HG02981 (cell line): ENCODE measurements at regions not wholly inside any gene's neighbourhood (a gene's known extent, or its start where the extent isn't known, plus 50 kb on each side); places are given as distances from the start of the nearest gene placed in this dataset.

Experiments
- ATAC-seq: cut with Tn5 transposase; IDR thresholded peaks from one replicate; pipeline ENCODE4 v1.9.1; 2021; ENCODE audit warnings: mild to moderate bottlenecking, moderate library complexity; ENCODE audit not compliant: unreplicated experiment

DNA sequence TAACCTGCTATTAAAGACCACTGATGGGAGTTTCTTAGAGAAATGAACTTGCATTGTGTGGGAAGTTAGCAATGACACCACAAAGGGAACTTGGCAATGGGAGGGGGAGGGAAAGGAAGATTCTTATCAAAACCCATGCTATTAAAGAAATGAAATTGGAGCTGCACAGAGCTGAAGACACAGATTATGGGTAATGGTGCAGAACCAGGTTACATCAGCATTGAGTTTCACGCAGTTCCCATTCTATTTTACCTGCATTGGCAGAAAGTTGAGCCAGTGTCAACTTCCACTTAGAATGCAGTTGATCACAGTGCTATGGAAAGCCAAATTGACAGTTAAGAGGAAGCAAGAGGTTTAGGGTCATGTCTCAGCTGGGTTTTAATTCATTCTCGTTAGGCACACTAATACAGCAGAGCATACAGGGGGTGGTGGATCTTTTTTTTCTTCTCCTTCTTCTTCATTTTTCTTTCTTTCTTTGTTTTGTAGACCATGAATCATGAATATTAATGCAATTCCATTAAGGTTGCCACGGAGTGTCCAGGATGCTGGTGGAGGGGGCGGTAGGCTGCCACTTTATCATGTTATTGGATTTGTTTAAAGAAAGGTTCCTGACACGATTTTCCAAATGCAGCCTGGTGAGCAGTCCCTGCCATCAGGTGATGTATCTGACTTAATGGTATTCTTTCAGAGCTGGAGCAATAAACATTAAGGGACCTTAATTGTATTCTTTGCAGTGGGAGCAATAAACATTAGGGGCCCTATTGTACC, 1092.0 kb upstream of the MAP3K7 start:
- ATAC-seq: no peak

DNA sequence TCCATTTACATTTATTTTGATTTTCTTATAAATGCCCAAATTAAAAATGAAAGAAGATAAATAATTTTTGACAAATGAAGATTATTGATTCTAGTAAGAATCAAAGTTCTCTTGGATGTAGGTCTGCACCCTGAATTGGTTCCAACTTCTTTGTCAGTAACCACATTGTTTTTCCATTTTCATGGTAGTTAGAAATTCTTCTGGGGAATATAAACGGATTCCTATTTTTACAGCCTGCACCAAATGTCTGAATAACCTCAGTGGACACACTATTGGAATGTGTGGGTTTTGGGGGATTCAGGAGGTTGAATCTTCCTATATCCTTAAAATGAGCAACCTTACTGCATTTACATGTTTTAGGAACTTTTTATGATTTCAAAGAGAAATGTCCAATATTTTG, 1085.3 kb upstream of the MAP3K7 start:
- ATAC-seq: no peak

DNA sequence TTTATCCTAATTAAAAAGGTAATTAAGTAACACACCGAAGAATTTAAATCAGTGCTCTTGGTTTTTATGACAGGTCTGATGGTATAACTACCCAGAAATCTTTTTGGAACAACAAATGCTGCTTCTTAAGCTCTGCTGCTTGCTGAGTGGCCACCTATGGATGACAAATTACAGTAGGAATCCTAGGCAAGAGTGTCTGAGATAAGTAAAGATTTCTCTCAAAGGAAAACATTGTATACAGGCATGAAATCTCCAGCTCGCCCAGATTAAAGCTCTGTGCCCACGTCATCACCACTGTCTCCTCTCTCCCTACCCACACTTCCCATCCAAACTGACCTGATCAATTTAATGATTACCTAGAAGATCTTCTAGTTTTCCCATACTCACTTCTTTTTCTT, 1083.0 kb upstream of the MAP3K7 start:
- no peak for ATAC-seq

DNA sequence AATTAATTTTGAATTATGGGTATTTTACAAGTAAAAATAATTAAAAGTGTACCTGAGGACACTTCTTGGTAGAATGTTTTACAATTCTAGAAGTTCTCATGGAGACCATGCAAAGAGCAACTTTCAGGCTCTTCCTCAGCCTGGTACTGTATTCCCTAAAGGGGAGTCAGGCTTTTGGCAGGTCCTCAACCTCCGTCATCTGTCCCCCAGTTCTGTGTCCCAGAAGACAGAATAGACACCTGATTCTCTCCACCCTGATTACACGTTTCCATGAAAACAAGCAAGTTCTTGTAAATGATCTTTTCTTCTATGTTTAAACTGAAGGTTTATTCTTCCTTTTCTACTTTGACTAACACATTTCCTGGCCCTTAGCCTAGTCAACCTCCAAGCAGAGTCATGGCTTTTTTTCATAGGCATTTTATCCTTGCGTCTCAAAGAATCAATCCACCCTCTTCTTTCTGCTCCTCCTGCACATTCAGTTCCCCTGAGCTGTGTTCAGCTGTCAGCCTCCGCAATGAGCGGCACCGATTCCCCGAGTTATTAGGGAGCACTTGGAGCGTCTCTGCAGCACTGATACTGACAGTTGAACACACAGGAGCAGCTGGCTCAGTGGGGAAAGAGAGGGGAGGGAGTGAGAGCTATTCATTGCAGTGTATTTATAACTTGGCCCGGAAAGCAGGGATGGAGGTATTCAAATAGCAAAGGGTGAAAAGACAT, 1082.4 kb upstream of the MAP3K7 start:
- no peak for ATAC-seq

DNA sequence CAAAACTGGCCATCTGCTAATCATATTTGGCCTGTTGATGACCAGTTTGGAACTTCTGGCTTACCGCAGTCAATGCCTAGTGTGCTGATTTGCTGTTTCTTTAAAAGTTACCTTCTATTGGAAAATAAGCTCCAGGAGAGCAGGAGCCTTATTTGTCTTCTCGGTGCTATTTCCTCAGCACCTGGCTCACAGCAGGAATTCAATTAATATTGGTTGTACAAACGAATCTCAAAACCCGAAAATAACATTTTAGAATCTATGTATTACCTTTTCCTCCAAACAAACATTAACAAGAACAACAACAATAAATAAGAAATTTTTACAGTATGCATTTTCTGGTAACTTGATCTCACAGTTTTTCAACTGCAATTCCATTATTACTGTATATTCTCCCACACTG, 1080.7 kb upstream of the MAP3K7 start:
- no peak for ATAC-seq

DNA sequence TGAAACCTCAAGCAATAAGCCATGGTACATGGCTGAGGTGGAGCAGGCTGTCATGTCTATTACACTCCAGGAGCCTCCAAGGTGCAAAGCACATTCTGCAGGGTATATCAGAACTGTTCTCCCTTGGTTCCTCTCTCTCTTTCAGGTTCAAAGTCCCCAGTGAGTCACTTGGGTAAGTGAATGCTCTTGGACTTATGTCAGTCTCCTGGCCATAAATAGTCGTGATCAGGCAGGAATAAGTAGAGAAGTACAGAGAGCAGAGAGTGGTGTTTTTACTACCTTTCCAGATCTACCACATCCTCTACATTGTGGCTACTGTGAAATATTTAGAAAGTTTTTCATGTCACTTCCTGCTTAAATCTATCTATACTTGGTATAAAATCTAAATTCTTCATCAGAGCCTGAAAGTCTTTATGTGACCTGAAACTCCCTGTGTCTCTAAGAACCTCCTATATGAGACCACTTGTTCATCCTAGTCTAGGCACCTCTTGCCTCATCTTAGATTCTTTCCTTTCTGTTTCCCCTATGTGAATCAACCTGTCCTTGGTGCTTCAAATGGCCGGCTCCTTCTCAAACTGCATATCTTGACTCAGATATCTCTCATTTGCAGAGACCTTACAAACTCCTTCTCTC, 1077.6 kb upstream of the MAP3K7 start:
- peak; percentile 80 for ATAC-seq

DNA sequence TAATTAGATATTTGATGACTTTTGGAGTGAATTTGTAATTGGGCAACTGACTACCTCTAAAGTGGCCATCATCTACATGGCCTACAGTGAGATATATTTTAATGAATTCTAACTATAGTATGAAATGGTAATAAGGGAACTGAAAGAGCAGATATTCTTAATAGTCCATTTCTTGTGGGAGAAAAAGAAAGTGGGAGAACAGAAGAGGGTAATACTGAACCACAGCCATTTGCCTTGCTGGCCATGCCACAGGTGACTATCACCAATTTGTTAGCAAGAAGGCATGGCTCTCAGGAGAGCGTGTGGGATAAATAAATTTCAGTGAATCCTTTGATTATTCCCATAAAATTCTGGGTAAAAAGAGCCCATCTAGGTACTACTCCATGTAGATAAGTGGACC, 1074.0 kb upstream of the MAP3K7 start:
- no peak for ATAC-seq

DNA sequence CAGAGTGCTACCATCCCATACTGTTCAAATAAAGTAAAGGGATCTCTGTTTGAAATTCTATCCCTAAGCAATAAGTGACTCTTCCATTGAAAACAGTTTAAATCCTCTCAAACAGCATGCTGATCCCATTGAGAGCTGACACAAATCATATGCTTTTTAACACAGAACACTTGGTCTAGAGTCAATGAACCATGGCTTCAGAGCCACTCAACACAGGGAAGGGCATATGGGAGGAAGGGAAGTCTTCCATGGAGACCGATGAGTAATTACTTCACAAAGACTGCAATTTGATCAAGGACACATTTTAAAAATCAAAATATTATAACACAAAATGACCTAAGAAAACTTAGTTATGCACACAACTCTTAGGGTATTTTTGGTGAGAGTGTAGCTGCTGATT, 1073.0 kb upstream of the MAP3K7 start:
- no peak for ATAC-seq

DNA sequence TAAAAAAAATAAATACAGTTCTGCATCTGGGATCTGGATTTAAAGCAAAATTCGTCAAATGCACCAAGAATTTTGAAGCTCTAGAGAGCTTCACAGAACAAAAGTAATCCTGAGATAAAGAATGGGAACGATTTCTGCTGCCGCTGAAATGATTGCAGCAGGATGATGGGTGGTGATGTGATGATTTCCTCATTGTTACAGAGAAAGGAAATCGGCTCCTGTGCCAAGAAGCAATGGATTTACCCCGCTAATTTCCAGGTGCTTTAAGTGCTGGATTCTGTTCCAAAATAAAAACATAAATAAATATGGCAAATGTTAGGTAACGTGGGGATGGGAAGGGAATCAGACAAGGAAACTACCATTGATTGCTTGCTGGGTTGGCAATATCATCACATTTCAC, 1067.9 kb upstream of the MAP3K7 start:
- no peak for ATAC-seq

DNA sequence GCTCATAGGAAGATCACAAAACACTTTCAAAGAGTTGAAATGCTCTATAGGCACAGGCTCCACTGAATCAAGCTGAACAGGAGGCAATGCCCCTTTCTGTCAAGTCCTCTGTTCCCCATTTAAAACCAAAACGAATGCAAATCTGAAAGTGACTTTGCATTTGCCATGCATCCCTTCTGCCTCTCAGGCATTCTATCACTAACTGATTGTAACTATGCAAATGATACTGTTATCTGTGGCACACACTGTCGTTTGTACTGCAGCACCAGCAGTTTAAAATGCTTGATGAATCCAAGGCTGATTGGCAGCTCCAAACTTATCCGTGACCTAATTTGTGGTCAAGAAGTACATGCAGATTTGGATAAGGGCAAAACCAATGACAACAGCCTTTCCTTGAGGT, 1067.5 kb upstream of the MAP3K7 start:
- ATAC-seq: no peak

DNA sequence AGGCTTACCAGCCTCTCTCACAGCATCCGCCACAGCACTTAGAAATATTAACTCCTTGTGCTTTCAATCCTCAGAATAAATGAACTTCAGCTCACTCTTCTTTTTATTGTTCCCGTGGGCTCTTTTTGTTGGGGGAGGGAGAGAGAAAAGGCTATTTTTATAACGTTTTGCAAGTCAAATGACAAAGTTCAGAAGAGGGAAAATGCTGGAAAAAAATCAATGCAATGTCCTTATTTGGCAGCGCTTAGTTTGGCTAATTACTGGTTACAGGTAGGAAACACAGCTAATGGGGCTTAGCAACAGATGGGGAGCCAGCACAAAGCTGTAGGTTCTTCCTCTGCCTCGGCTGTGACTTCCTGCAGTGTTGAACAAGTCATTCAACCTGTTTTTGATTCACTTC, 1067.0 kb upstream of the MAP3K7 start:
- ATAC-seq: no peak

DNA sequence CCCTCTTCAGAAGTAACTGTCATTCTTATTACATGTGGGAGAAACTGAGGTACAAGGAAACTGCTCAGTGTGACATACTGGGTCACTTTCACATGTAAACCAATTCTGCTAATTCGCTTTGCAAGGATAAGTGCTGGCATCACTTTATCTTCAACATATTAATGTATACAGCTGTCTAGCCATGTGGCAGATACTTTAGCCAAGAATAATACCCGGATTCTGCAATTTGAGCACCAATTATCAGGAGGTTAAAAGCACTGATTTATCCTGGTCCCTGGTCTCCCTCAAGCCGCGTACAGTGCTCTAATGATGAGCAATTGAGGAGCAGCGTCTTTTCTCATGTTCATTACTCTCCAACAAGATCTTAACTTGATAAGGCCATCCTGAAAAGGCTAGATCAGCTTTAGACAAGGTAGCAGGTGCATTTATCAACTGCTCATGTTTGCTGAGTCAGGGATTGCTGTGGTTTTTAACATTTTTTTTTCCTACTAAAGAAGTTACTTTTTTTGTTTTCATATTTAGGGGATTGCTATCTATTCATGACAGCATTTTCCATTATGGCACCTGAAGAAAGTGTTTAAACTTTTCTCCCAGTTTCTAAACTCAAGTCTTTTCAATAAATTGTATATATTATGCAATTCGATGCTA, 1066.3 kb upstream of the MAP3K7 start:
- no peak for ATAC-seq

DNA sequence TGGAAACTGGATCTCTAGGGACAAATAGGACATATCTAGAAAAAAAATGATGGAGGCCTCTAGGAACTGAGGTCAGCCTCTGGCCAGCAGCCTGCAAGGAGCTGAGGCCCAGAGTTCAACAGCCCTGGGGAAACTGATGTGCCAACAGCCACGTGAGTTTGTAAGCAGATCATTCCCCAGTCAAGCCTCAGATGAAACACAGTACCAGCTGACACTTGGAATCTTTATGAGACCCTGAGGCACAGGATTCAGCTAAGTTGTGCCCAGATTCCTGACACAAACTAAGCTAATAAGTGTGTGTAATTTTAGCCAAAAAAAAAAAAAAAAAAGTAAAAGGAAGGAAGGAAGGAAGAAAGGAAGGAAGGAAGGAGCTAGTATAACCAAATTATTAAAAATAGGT, 1059.8 kb upstream of the MAP3K7 start:
- ATAC-seq: no peak

DNA sequence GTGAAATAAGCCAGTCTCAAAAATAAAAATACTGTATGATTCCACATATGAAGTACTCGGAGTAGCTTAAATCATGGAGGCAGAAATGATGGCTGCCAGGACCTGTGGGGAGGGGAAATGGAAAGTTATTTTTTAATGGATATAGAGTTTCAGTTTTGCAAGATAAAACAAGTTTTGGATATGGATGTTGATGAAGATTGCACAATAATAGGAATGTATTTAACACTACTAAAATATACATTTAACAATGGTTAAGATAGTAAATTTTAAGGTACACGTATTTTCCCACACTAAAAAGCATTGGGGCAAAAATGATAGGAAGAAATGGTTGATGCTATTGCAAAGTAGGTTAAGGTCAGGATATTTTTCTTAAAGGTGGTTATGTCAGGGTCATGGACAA, 1058.9 kb upstream of the MAP3K7 start:
- no peak for ATAC-seq

DNA sequence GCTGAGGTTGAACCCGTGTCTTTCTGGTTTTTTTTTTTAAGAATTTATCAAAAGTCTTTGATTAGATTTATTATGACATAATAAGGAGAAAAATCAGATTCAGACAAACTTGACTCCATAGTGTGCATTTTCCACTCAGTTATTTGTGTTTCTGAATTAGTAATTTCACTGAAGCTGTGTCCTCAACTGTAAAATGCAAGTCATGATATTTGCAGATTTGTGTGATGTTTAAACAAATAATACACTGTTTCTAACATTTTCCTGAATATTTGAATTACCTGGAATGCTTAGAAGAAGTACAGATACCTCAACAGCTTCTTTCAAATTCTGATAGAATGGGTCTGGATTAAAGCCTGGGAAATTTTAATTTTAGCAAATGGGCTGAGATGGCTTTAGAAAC, 1050.3 kb upstream of the MAP3K7 start:
- no peak for ATAC-seq

DNA sequence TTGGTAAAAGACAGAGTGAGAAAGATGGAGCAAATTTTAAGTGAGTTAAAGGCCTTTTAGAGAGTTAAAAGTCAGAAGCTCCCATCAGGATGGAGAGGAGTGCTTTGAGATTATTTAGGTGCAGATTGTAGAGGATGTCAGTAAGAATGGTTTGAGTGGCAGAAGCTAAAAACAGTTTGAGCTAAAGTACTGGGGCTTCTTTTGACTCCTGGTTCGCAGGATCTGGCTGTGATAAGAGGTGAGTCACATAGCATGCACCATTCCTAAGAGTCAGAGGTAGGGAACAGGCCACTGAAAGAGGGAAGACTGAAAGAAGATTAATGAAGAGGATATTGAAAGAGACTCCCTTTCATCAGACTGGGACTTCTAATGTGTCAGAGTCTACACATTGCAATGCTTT, 1047.9 kb upstream of the MAP3K7 start:
- no peak for ATAC-seq

DNA sequence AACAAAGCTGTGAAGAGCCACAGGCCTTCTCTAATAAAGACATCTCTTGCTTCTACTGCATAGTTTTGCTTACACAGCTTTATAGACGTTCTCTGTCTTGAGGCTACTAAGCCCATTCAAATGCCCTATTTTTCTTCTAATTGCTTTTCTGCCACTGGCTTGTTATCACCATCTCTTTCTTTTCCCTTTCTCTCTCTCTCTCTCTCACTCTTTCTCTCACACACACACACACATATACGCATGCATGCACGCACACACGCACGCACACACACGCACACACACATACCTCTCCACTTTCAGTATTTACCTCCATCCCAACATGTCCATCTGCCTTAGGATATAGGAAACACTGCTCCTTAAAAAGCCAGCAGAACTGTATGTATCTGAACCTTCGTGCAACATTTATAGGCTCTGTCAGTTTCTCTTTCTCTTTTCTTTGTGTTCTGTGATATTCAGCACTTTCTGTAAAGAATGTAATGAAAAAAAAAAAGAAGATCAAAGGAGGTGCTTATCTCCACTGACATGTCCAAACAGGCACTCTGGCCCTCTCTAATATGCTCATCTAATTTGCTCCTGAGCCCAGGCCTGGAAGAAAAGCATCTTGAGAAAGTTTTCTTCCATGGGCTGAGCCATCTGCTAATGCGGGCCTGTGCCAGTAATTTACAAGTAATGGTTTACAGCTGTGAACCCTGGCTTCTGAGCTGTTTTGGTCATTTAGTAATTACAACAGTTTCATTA, 1046.7 kb upstream of the MAP3K7 start:
- no peak for ATAC-seq

DNA sequence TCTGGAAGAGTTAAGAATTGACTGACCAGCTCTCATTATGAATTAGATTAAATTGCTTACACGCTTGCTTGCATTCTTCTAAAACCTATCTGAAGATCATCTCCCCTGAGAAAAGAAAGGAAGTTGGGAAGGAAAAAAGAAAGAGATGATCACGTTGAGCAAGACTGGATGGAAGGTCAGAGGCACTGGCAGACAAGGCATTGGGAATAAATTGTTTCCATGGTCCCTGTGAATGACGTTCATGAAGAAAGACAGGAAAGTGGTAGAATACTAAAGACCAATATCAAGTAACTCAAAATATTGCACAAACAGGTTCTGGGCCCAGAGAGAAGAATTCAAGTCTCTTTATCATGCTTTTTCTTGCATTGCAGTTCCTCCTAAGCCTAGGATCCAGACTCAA, 1045.4 kb upstream of the MAP3K7 start:
- no peak for ATAC-seq

DNA sequence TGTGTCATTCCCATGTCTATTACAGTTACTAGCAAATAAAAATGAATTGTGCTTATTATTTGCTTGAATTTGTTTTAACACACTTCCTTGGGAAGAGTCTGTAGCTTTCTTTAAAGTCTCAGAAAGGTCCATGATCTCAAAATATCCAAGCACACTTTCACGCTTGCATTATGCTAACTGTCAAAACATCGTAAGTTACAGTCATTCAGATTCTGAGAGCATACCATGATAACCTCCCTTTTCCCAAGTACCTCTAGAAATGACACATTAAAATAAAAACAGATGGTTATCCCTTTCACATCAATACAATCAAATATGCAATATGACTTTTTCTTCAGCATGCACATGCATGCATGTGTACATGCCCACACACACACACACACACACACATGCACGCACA, 1044.4 kb upstream of the MAP3K7 start:
- no peak for ATAC-seq

DNA sequence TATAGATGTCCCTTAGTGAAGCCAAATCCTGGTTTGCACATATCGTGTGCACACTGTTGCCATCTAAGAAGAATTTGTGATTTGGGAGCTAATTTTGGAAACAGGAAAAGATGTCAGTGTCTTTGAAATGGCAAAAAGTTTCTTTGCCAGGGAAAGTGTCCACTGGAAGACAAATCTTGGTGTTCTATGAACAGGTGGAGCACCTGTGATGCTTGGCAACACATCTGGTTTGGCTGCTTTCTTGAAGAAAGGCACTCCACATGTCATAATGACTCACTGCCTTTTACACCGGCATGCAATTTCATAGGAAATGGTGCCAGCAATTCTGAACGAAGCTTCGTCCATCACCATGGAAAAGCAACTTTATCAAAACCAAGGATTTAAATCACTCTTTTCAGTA, 1040.0 kb upstream of the MAP3K7 start:
- ATAC-seq: no peak

DNA sequence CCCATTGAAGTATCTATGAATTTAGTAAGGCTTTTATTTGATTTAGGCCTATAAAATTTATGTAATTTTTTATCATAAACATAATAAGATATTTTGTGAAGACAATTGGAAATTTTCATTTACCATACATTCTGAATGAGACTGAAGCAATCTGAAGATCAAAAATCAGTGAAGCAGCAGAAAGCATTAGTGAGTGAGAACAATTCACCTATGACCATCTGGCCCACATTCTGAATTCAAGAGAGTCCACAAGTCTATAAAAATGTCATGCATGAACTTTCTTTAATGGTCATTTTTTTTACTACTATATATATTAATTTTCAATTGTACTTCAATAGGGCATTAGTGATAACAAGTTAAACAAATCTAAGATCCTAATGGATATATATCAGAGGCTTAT, 1026.6 kb upstream of the MAP3K7 start:
- ATAC-seq: no peak
